Liver (tissue), 3 donors: ENCODE measurements at regions not wholly inside any gene's neighbourhood (a gene's known extent, or its start where the extent isn't known, plus 50 kb on each side); places are given as distances from the start of the nearest gene placed in this dataset.

Experiments used
- GABPA ChIP-seq, 2 donors: IDR thresholded peaks in 1 of 2; conservative IDR thresholded peaks in 1 of 2; 2 replicates each; pipeline ENCODE4 v1.6.1; 2016; ENCODE audit warnings: antibody characterized with exemption in 2 of 2, mild to moderate bottlenecking in 1 of 2, moderate library complexity in 1 of 2
- JUND ChIP-seq, 2 donors: IDR thresholded peaks; 2 replicates each; pipeline ENCODE4 v1.6.1; 2016; ENCODE audit warnings: antibody characterized with exemption in 2 of 2
- MAX ChIP-seq: IDR thresholded peaks from 2 replicates; pipeline ENCODE4 v1.6.1; 2016; ENCODE audit warnings: antibody characterized with exemption
- SP1 ChIP-seq: IDR thresholded peaks from 2 replicates; pipeline ENCODE4 v1.6.1; 2018; ENCODE audit warnings: antibody characterized with exemption, mild to moderate bottlenecking
- TAF1 ChIP-seq: conservative IDR thresholded peaks from 2 replicates; pipeline ENCODE4 v1.6.1; 2016; ENCODE audit warnings: antibody characterized with exemption, mild to moderate bottlenecking
- YY1 ChIP-seq: IDR thresholded peaks from 2 replicates; pipeline ENCODE4 v1.6.1; 2016; ENCODE audit warnings: antibody characterized with exemption, mild to moderate bottlenecking
- TF ChIP-seq, protein P1 (sequence below): fragments of 150-350 bp; IDR thresholded peaks from 2 replicates; pipeline ENCODE4 v1.5.1; 2017; ENCODE audit warnings: improper control_type of control experiment, low read depth, low read length; ENCODE audit not compliant: missing input control
- donor health status: healthy.
- donor health status: healthy.

DNA sequence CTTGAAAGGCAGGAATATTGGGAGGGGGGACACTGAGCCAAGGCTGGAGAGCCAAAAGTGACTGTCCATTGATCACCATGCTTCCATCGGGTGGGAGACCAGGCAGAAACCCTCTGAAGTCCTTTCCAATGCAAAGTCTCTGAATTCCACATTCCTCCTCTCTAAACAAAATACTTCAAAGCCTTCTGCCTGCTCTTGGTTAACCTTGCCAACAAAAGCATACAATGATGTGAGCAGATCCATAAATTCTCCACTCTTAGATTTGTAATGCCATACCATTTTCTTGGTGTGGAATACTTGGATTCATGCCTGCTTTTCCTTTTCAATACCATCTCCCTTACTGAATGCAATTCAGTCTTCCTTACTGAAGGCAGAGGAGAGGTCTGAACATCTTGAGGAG lies 74.1 kb upstream of the FAM9B start:
- TF ChIP-seq, protein P1, sequence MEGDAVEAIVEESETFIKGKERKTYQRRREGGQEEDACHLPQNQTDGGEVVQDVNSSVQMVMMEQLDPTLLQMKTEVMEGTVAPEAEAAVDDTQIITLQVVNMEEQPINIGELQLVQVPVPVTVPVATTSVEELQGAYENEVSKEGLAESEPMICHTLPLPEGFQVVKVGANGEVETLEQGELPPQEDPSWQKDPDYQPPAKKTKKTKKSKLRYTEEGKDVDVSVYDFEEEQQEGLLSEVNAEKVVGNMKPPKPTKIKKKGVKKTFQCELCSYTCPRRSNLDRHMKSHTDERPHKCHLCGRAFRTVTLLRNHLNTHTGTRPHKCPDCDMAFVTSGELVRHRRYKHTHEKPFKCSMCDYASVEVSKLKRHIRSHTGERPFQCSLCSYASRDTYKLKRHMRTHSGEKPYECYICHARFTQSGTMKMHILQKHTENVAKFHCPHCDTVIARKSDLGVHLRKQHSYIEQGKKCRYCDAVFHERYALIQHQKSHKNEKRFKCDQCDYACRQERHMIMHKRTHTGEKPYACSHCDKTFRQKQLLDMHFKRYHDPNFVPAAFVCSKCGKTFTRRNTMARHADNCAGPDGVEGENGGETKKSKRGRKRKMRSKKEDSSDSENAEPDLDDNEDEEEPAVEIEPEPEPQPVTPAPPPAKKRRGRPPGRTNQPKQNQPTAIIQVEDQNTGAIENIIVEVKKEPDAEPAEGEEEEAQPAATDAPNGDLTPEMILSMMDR, result no peak
- TF ChIP-seq GABPA (IDR thresholded peaks at IDR 0.05 in 1 of 2, conservative IDR thresholded peaks at IDR 0.05 in 1 of 2), result no peak
- TF ChIP-seq SP1, result no peak
- no peak for TF ChIP-seq MAX
- TF ChIP-seq TAF1, result no peak
- TF ChIP-seq YY1, result no peak
- no peak for TF ChIP-seq JUND (IDR thresholded peaks at IDR 0.05)
